T47D (cell line): ENCODE measurements at regions not wholly inside any gene's neighbourhood (a gene's known extent, or its start where the extent isn't known, plus 50 kb on each side); places are given as distances from the start of the nearest gene placed in this dataset.
"Not testable (repeated sequence)": the region's sequence is repeated elsewhere in the genome, so short reads cannot be mapped to it uniquely, and the experiment has no call there.

ENCODE experiments used
- DNase-seq, 2 experiments: peaks; one replicate each; pipeline versions ENCODE4 v3.0.0 to v3.0.0-alpha.2; 2011 to 2012; ENCODE audit warnings: low read depth in 1 of 2, low spot score in 1 of 2
- JUND ChIP-seq: IDR thresholded peaks from 2 replicates; pipeline ENCODE4 v1.6.1; 2012; ENCODE audit warnings: low read depth
- in situ Hi-C: cut with HindIII; loops from 2 replicates; pipeline ENCODE4 v1.10.0; 2016; ENCODE audit warnings: low sequenced_read_pairs, low pct_unique_long_range_greater_than_20kb

- DNase-seq, result no peak
- no peak for TF ChIP-seq JUND
- in situ Hi-C loops, result no loop called here
Measured at GRCh38 chr20:23143098-23143497, 57.0 kb upstream of the CD93 start.

- no peak for DNase-seq
- in situ Hi-C loops, result no loop called here
- TF ChIP-seq JUND, result no peak
Measured at GRCh38 chr20:23142162-23143050, 56.3 kb upstream of the CD93 start.

GRCh38 chr20:23141450-23142161 lies 55.5 kb upstream of the CD93 start:
- in situ Hi-C loops, result no loop called here
- no peak for TF ChIP-seq JUND
- no peak for DNase-seq

GRCh38 chr20:23140991-23141390 lies 54.9 kb upstream of the CD93 start:
- no peak for DNase-seq
- TF ChIP-seq JUND, result no peak
- in situ Hi-C loops, result no loop called here

- DNase-seq, in situ Hi-C loops: not testable (repeated sequence)
Measured at GRCh38 chr20:23139984-23140383, 53.9 kb upstream of the CD93 start.

GRCh38 chr20:23139524-23139923 lies 53.4 kb upstream of the CD93 start:
- peak in 1 of 2 experiments; percentile 39 for DNase-seq
- TF ChIP-seq JUND, result no peak
- in situ Hi-C loops, result no loop called here

- in situ Hi-C loops, result no loop called here
- TF ChIP-seq JUND, result no peak
- DNase-seq, result no peak
Measured at GRCh38 chr20:23138682-23139081, 52.6 kb upstream of the CD93 start.

GRCh38 chr20:23138226-23138625 lies 52.1 kb upstream of the CD93 start:
- no peak for DNase-seq
- in situ Hi-C loops, result no loop called here
- no peak for TF ChIP-seq JUND

- DNase-seq, result no peak
- in situ Hi-C loops, result no loop called here
- no peak for TF ChIP-seq JUND
Measured at GRCh38 chr20:23136893-23137745, 51.0 kb upstream of the CD93 start.

- no peak for DNase-seq
- in situ Hi-C loops, result no loop called here
- TF ChIP-seq JUND, result no peak
Measured at GRCh38 chr20:23135449-23136420, 49.6 kb upstream of the CD93 start.
